GM19324 (cell line): ENCODE measurements at regions not wholly inside any gene's neighbourhood (a gene's known extent, or its start where the extent isn't known, plus 50 kb on each side); places are given as distances from the start of the nearest gene placed in this dataset.

ENCODE experiments used
- ATAC-seq: cut with Tn5 transposase; IDR thresholded peaks from one replicate; pipeline ENCODE4 v1.9.1; 2021; ENCODE audit warnings: mild to moderate bottlenecking, moderate library complexity; ENCODE audit not compliant: unreplicated experiment, low FRiP score

GRCh38 chr2:237213315-237214022, 127.8 kb downstream of the COPS8 start:
- no peak for ATAC-seq

- ATAC-seq, result no peak
These were observed 128.5 kb downstream of the COPS8 start for GRCh38 chr2:237214030-237214675.

- no peak for ATAC-seq
These were observed 129.3 kb downstream of the COPS8 start for GRCh38 chr2:237214963-237215362.

- ATAC-seq, result no peak
These were observed 132.4 kb downstream of the COPS8 start for GRCh38 chr2:237217995-237218616.

- ATAC-seq, result no peak
These were observed 133.1 kb downstream of the COPS8 start for GRCh38 chr2:237218756-237219155.

GRCh38 chr2:237219826-237220225, 134.1 kb downstream of the COPS8 start:
- no peak for ATAC-seq

GRCh38 chr2:237221443-237221842, 135.8 kb downstream of the COPS8 start:
- no peak for ATAC-seq

GRCh38 chr2:237222178-237222577, 136.5 kb downstream of the COPS8 start:
- no peak for ATAC-seq

- ATAC-seq, result no peak
These were observed 136.9 kb downstream of the COPS8 start for GRCh38 chr2:237222601-237223041.

GRCh38 chr2:237223201-237223861, 137.6 kb downstream of the COPS8 start:
- no peak for ATAC-seq

- no peak for ATAC-seq
These were observed 141.5 kb downstream of the COPS8 start for GRCh38 chr2:237227190-237227589.

- no peak for ATAC-seq
These were observed 142.0 kb downstream of the COPS8 start for GRCh38 chr2:237227592-237228280.

- ATAC-seq, result no peak
These were observed 142.6 kb downstream of the COPS8 start for GRCh38 chr2:237228281-237228625.

- no peak for ATAC-seq
These were observed 144.2 kb downstream of the COPS8 start for GRCh38 chr2:237229905-237230304.

- no peak for ATAC-seq
These were observed 144.7 kb downstream of the COPS8 start for GRCh38 chr2:237230355-237230754.

- no peak for ATAC-seq
These were observed 145.9 kb downstream of the COPS8 start for GRCh38 chr2:237231593-237231992.

- no peak for ATAC-seq
These were observed 146.5 kb downstream of the COPS8 start for GRCh38 chr2:237232166-237232565.

- no peak for ATAC-seq
These were observed 148.6 kb downstream of the COPS8 start for GRCh38 chr2:237234268-237234667.

GRCh38 chr2:237235383-237236095, 149.8 kb downstream of the COPS8 start:
- no peak for ATAC-seq

- ATAC-seq, result no peak
These were observed 150.5 kb downstream of the COPS8 start for GRCh38 chr2:237236188-237236587.
